Testis (tissue), 2 donors: ENCODE measurements at regions not wholly inside any gene's neighbourhood (a gene's known extent, or its start where the extent isn't known, plus 50 kb on each side); places are given as distances from the start of the nearest gene placed in this dataset.

Experiments used
- CTCF ChIP-seq, 3 experiments: fragments of 450-650 bp in 2 of 3; fragments of 200-600 bp in 1 of 3; sonication (generic) in 1 of 3; IDR thresholded peaks; one replicate each; pipeline ENCODE4 v1.5.1; 2016 to 2019; ENCODE audit warnings: antibody characterized with exemption in 3 of 3, mild to moderate bottlenecking in 2 of 3, moderate library complexity in 1 of 3
- POLR2A ChIP-seq: fragments of 450-650 bp; IDR thresholded peaks from one replicate; pipeline ENCODE4 v1.6.1; 2017; ENCODE audit warnings: antibody characterized with exemption, mild to moderate bottlenecking, moderate library complexity

- no peak for TF ChIP-seq CTCF (IDR thresholded peaks at IDR 0.05)
- no peak for TF ChIP-seq POLR2A
These were observed 75.8 kb upstream of the ZNF469 start for GRCh38 chr16:88306860-88307545.
